ENCODE measurements at regions not wholly inside any gene's neighbourhood (a gene's known extent, or its start where the extent isn't known, plus 50 kb on each side); places are given as distances from the start of the nearest gene placed in this dataset.
A peak's percentile ranks its signal among the peaks of the same experiment; 100 is the strongest.

DNA sequence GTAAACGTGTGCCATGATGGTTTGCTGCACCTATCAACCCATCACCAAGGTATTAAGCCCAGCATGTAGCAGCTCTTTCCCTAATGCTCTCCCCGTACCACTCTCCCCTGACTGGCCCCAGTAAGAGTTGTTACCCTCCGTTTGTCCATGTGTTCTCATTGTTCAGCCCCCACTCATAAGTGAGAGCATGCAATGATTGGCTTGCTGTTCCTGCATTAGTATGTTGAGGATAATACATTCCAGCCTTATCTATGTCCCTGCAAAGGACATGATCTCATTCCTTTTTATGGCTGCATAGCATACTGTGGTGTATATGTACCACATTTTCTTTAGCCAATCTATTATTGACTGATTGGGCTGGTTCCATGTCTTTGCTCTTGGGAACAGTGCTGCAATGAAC lies 1294.9 kb upstream of the CDH8 start:
- H3K9me3 ChIP-seq = no peaks in the 10 kb centered on the region
- intact Hi-C loops (cut with DNase I) = no loop called here
- DNase-seq (no peak), FAIRE-seq (no peak), ATAC-seq (no peak)
- no peaks in the 10 kb centered on the region for H3K4me1 ChIP-seq
- no peaks in the 10 kb centered on the region for H3K27me3 ChIP-seq
- TF ChIP-seq, protein P1, sequence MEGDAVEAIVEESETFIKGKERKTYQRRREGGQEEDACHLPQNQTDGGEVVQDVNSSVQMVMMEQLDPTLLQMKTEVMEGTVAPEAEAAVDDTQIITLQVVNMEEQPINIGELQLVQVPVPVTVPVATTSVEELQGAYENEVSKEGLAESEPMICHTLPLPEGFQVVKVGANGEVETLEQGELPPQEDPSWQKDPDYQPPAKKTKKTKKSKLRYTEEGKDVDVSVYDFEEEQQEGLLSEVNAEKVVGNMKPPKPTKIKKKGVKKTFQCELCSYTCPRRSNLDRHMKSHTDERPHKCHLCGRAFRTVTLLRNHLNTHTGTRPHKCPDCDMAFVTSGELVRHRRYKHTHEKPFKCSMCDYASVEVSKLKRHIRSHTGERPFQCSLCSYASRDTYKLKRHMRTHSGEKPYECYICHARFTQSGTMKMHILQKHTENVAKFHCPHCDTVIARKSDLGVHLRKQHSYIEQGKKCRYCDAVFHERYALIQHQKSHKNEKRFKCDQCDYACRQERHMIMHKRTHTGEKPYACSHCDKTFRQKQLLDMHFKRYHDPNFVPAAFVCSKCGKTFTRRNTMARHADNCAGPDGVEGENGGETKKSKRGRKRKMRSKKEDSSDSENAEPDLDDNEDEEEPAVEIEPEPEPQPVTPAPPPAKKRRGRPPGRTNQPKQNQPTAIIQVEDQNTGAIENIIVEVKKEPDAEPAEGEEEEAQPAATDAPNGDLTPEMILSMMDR (IDR thresholded peaks at IDR 0.05) = no peak
- no peak overlapping the region for H3K27ac ChIP-seq
- no peak overlapping the region for H3K4me3 ChIP-seq
- H3K36me3 ChIP-seq = no peaks in the 10 kb centered on the region
- 73 to 79% methylated on average over 3 of the region's 3 CpGs for WGBS, 2 donors

DNA sequence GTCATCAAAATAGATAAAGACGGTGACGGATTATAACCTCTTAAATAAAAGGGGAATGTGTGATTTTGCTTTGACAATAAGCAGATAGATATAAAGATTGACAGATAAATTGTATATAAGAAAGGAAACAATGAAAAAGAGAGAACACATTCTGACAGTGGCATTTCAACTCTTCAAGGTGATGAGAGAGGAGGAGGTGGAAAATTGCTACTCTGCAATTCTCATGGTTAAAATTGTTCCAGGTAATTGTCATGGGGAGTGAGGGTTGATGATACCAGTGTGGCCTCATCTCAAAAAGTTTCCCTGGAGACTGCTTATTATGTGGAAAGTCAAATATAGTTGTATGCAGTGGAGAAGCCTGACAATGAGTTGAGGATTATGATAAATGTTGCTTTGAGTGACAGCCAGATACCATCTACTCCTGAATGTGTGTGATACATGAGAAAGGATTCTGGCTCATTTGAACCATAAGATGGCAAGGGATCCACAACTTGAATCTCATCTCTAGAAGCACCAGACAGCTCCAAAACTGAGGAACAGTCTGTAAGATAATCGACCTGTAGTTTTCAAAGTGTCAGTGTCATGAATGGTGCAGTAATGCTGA lies 1290.6 kb upstream of the CDH8 start:
- DNase-seq (no peak), ATAC-seq (no peak), FAIRE-seq (no peak)
- Histone ChIP-seq H3K27ac (no peak overlapping the region), H3K4me1 (no peaks in the 10 kb centered on the region), H3K27me3 (no peaks in the 10 kb centered on the region), H3K36me3 (no peaks in the 10 kb centered on the region), H3K4me3 (no peak overlapping the region), H3K9me3 (no peaks in the 10 kb centered on the region)
- intact Hi-C loops (cut with DNase I) = no loop called here
- 76 to 81% methylated on average over 3 of the region's 3 CpGs for WGBS, 2 donors
- TF ChIP-seq, protein P1 (IDR thresholded peaks at IDR 0.05) = no peak

DNA sequence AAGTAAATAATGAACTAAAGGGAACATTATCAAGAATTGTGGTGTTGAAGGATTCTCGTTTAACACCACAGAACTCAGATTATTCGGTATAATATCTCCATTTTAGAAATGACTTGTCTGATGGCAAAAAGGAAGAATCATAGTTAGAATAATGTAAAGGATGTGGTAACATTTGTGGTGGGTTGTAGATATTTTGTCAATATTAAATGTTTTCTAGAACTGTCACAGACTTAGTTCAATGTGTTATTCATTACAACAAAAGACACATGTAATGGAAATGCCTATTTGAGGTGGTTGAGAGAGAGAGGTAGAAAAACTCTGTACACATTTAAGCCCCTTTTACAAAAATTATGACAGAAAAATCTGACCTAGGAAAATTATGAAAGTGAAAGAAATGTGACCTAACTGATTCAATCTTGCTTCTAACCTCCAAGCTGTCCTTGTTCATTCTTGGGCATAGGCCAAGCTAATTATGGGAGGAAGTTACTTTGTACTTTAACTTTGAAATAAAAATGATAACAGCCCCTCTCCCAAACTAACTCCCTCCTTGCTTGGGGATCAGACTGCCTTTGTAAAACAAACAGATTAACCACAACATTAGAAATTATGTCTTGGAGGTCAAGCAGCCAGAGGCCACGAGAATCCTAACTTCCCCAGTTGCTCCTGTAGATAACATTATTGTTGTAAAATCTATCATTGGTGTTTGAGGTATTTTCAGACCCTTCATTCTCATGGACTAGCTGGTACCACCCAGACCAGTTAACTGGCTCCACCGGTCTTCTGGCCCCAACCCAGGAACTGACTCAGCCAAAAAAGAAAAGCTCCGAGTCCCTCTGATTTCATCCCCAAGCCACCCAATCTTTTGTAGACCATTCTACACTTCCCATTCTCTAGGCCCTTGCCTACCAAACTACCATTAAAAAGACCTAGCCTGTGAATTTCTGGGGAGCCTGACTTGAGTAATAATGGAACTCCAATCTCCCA lies 1287.8 kb upstream of the CDH8 start:
- no peaks in the 10 kb centered on the region for H3K4me1 ChIP-seq
- no peaks in the 10 kb centered on the region for H3K36me3 ChIP-seq
- H3K27ac ChIP-seq = no peak overlapping the region
- WGBS, 2 donors = 68 to 74% methylated on average over 5 of the region's 5 CpGs
- TF ChIP-seq, protein P1 (IDR thresholded peaks at IDR 0.05) = no peak
- no peaks in the 10 kb centered on the region for H3K9me3 ChIP-seq
- intact Hi-C loops (cut with DNase I) = no loop called here
- ATAC-seq = no peak
- no peaks in the 10 kb centered on the region for H3K27me3 ChIP-seq
- FAIRE-seq = no peak
- no peak overlapping the region for H3K4me3 ChIP-seq
- no peak for DNase-seq

DNA sequence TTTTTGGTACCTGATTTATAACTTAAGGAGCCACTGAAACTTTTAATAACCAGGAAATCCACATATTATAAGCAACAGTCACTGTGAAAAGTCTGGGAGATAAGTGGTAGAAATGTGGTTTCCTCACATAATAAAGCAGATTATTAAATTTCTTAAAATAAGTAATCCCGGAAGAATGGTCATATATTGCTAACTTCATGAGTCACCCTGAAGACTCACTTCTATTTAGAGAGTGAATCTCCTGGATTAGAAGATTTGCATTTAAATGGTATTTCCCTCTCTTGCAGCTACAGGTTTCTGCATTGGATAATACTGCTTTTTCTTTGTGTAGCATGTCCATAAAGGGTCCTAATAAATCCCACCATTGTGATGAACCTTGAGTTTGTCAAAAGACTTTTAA lies 1286.8 kb upstream of the CDH8 start:
- no peak for FAIRE-seq
- intact Hi-C loops (cut with DNase I) = no loop called here
- Histone ChIP-seq H3K4me3 (no peak overlapping the region), H3K27me3 (no peaks in the 10 kb centered on the region), H3K9me3 (no peaks in the 10 kb centered on the region), H3K4me1 (no peaks in the 10 kb centered on the region), H3K27ac (no peak overlapping the region), H3K36me3 (no peaks in the 10 kb centered on the region)
- TF ChIP-seq, protein P1 (IDR thresholded peaks at IDR 0.05) = no peak
- no peak for DNase-seq
- WGBS, 2 donors = 90 to 93% methylated on average over 1 of the region's 1 CpG
- no peak for ATAC-seq

DNA sequence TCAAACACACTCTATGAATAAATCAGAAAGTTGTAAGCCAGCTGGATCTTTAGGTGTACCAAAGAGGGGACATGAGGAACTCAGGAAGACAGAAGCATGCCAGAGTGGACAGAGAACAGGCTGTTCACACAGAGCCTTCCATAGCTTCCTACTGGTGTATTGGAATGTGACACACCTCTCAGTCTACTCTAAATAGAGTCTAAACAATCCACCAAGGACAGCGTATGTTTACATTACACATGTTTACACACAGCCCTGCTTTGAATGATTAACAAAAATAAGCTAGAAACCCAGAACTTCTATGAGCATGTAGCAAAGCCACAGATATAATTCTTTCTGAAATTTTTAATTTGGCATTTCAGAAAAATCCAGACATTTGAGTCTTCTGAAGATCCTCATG lies 1279.0 kb upstream of the CDH8 start:
- intact Hi-C loops (cut with DNase I) = no loop called here
- H3K4me1 ChIP-seq = peaks cover 0 to 5% (median 0%) of the 10 kb centered on the region in 3 donors
- H3K9me3 ChIP-seq = no peaks in the 10 kb centered on the region
- ATAC-seq = peak in 3 of 4 donors; percentile 43 to 88 (median 52)
- no peak overlapping the region for H3K4me3 ChIP-seq
- no peak for FAIRE-seq
- WGBS, 2 donors = 10 to 22% methylated on average over 1 of the region's 1 CpG
- H3K36me3 ChIP-seq = no peaks in the 10 kb centered on the region
- DNase-seq = no peak
- TF ChIP-seq, protein P1 (IDR thresholded peaks at IDR 0.05) = no peak
- H3K27ac ChIP-seq = no peak overlapping the region
- no peaks in the 10 kb centered on the region for H3K27me3 ChIP-seq

All from pancreas (tissue), 10 donors.